Activated CD4-positive, CD25-positive, alpha-beta regulatory T cell treated with anti-CD3 and anti-CD28 coated beads, Interleukin-2, amount 50 U/mL, for 72 hours (primary cell): ENCODE measurements at regions not wholly inside any gene's neighbourhood (a gene's known extent, or its start where the extent isn't known, plus 50 kb on each side); places are given as distances from the start of the nearest gene placed in this dataset.
"Not testable (repeated sequence)": the region's sequence is repeated elsewhere in the genome, so short reads cannot be mapped to it uniquely, and the experiment has no call there.

Source experiments
- DNase-seq: peaks from one replicate; pipeline ENCODE4 v3.0.0; 2021

DNA sequence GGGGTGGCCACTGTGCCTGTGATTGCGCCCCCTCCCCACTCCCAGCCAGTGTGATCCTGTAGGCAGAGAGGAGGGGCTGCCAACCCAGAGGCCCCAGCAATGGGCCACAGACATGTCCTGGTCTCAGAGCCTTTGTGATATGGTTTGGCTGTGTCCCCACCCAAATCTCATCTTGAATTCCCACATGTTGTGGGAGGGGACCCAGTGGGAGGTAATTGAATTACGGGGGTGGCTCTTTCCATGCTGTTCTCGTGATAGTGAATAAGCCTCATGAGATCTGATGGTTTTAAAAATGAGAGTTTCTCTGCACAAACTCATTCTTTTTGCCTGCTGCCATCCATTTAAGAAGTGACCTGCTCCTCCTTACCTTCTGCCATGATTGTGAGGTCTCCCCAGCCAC is 56.8 kb upstream of the ZNF469 start:
- no peak for DNase-seq

DNA sequence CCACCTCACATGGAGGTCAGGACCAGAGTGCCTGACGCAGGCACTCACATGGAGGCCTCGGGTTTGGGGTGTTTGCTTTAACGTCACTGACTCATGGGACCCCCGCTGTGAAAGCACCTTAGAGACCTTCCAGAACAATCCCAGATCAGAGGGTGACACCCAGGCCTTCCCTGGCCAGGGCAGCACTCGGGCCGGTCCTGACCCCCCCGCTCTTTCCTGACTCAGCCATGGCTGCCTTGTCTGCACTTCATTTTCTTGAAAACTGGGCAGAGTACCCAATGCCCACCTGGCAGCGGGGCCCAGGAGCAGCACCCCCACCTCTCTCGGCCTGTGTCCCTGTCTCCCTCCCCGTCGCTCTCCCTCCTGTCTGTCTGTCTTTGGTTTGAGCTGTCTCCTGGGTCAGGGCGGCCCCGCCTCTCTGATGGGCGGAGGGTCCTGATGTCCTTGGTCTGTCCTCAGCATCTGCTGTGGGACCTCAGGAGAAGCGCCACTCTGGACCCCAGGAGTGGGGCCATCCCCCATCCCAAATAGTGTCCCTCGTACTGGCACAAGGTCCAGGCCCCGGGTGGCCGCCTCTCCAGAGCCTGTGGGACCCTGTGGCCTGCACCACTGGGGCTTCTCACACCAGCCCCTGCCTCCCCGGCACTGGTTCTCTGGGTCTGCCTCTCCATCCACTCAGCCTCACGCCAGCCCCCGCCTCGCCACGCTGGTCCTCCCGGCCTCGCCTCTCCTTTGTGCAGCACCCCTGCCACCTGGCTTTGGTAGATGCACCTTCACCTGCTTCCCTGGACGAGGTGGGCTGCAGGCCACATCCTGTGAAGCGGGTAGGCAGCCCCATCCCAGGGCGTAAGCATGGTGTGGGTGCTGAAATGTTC is 55.9 kb upstream of the ZNF469 start:
- no peak for DNase-seq

DNA sequence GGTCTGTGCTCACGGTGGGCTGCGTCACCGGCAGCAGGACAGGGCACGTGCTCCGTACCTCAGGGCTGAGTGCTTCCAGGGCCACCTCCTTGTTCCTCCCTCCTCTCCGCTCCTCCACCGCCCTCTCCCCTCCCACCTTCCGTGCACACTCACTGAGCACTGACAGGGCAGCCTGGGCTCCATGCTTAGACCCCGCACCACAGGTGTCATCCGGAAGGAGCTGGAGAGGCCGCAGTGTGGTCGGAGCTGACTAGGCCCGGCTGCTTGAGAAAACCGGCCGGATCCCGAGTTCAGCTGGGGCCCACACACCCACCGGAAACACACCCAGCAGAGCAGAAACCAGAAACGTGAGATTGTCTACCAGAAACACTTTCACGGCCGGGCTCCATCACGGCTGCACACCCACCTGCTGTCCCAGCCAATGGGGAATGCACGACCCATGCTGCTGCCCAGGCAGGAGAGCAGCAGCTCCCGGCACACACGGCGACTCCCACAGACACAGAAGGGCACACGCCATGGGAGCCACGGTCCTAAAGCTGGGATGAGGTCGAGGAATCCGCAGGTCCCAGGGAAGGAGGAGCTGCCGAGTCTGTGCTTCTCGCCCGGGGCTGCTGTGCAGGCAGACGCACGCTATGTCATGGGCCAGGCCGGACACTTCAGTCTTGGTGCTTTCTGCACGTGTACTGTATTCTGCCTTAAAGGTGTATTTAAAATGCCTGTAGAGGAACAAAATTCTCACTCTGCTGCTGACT is 55.0 kb upstream of the ZNF469 start:
- no peak for DNase-seq

DNA sequence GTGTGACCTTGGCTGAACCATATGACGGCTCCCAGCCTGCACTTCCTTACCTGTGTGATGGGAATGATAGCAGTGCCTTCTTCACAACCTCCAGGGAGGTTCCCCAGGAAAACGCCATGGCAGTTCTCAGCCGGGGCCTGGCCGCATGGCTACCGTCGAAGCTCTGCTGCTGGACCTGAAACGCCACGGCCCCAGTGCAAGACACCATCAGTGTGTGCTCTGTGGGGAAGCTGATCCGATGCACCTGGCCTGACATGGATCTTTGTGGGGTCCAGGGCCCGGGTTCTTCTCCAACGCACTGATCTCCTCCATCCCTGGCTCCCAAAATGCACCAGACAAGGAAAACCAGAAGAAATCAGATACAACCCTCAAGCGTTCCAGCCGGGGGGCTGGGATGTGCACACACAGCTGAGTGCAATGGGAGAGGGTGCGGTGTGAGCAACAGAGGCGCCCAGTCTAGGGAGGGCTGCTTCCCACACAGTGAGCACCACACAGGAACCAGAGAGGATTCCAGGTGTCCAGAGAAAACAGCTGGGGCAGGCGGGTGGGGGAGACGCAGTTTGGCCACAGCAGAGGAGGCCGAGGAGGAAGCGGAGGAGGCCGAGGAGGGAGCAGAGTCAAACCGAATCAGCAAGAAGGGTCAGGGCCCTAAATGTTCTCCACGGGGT is 54.3 kb upstream of the ZNF469 start:
- DNase-seq: no peak

DNA sequence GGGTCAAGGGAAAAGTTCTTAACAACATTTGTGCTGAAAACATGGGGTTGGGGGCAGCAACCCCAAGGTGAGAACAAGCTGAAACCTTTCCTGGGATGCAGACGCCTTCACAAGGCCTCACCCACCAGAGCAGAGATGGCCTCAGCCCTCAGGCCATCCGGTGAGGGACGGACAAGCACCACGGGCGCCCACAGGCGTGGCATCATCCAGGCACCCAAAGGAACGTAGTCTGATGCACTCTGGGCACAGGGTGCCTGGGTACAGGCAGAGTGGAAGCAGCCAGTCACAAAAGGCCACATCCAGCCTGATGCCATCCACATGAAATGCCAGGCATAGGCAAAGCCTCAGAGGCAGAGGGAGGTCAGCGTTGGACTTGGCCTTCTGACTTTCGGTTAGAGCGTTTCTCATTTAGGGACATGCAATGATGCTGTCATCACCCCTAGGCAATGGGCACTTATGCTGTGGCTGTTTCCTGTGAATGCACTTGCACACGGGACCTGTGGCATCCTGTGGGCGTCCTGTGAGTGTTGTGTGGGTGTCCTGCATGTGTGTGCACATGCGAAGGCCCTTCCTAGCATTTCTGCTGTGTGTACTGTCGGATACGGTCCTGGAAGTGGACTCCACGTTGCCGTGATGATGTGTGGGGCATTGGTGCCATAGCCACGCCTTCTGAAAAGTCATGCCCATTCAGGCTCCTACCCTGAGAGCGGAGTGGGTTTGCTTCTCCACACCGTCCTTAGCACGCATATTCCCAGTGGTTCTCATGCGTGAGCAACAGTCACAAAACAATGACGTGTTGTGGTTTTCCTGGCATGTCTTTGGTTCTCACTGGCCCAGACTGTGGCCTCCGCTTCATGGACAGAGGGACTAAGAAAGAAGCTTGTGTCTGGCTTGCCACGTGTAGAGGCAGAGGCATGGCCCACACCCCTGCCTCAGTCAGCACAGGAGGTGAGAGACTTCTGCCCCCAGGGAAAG is 52.7 kb upstream of the ZNF469 start:
- no peak for DNase-seq

DNA sequence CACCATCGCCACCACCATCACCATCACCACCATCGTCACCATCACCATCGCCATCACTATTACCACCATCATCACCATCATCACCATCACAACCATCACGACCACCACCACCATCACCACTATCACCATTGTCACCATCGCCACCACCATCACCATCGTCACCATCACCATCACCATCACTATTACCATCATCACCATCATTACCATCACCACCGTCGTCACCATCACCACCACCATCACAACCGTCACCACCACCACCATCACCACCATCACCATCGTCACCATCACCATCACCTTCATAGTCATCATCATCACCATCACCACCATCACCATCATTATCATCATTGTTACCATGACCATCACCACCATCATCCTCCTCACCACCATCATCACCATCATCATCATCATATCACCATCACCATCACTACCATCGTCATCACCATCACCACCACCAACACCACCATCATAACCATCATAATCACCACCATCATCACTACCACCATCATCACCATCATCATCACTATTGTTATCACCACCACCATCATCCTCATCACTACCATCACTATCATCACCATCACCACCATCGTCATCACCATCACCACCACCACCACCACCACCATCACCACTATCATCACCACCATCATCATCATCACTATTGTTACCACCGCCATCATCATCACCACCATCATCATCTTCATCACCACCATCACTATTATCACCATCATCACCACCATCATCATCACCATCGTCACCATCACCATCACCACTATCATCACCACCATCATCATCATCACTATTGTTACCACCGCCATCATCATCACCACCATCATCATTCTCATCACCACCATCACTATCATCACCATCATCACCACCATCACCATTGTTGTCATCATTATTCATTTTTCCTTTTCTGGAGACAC is 51.5 kb upstream of the ZNF469 start:
- DNase-seq: no peak

DNA sequence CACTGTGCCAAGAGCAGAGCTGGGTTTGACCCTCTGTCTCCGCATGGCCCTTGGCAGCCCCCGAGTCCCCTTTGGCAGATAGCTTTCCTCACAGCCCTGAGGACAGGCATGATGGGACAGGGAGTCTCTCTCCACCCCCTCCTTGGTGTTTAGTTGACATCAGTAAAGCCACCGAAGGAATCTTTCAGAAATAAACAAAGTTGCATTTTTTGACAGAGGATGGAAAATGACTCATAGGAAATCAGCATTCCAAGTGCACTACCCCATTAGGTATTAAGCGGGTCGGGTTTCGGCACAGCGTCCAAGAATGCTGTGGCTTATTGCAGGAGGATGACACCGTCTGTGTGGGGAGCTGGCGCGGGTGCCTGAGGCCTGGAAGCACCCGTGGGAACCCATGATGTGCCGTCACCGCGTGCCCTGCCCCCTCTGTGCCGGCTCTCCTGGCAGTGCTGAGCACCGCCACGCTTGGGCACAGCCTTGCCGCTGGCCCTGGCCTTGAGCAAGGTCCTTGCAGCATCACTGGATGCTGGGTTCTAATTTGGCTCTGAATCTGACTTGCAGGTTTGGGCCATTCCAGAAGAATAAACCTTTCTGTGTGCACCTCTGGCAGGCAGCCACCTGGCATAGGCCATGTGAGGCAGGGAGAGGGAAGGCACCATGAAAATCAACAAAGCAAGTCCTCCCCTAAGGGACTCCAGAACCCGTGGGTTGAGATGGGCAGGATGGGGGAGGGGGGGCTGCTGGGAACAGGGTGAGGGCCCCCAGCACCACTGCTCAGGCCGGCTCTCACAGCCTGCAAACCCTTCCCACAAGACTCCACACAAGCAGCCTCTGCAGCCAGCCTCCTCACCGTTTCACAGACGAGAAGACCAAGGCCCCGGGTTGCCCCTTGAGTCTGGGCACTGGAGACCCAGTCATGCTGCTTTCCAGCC is 50.5 kb upstream of the ZNF469 start:
- DNase-seq: no peak

DNA sequence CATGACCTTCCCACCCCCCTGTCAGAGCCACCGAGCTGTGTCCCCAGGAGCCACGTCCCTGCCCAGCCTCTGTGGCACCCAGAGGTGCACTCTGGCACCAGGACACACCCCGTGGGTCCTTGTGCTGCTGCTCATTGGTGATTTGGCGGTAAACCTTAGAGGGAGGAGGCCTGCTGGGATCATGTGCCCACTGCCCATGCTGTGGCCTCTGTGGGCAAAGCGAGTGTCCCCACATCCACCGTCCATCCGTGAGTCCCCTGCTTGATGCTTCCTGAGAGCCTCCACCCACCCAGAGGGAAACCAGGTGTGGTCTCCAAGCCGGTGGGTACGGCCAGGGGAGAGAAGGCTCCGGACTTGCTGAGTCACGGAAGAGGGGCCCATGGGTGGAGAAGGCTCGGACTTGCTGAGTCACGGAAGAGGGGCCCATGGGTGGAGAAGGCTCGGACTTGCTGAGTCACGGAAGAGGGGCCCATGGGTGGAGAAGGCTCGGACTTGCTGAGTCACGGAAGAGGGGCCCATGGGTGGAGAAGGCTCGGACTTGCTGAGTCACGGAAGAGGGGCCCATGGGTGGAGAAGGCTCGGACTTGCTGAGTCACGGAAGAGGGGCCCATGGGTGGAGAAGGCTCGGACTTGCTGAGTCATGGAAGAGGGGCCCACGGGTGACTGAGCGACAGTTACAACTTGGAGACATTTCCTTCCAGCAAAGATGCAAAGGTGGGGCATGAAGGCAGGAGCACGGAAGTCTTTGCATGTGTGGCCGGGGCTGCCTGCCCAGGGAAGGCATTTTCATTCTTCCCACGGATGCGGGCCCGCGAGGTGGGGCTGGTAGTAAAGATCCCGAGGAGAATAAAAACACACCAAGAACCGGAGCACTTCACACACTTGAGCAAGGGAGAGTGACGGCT is 49.6 kb upstream of the ZNF469 start:
- DNase-seq: not testable (repeated sequence)
